ENCODE measurements at regions not wholly inside any gene's neighbourhood (a gene's known extent, or its start where the extent isn't known, plus 50 kb on each side); places are given as distances from the start of the nearest gene placed in this dataset.
A peak's percentile ranks its signal among the peaks of the same experiment; 100 is the strongest.
"Not testable (repeated sequence)": the region's sequence is repeated elsewhere in the genome, so short reads cannot be mapped to it uniquely, and the experiment has no call there.

- not testable (repeated sequence) for H3K9me2 ChIP-seq (replicated peaks; ENCODE audit: insufficient read depth, low read length); H3K4me2 ChIP-seq (ENCODE audit: low read depth, low read length, poor library complexity, severe bottlenecking)
Measured at GRCh38 chrX:144185197-144185596, 301.3 kb downstream of the UBE2NL start.

GRCh38 chrX:144188489-144188888 lies 304.6 kb downstream of the UBE2NL start:
- H3K4me3 ChIP-seq (ENCODE audit: insufficient read depth, low read length, poor library complexity, severe bottlenecking); H2AFZ ChIP-seq (ENCODE audit: low read depth, low read length, severe bottlenecking); H3K27me3 ChIP-seq (ENCODE audit: low read length); H3F3A ChIP-seq (ENCODE audit: insufficient read depth); H3K9me3 ChIP-seq (ENCODE audit: insufficient read depth, low read length); H3K27ac ChIP-seq (ENCODE audit: low read depth, low read length); H3K79me2 ChIP-seq (ENCODE audit: insufficient read depth, low read length); H3K9ac ChIP-seq (ENCODE audit: low read length); H3K9me2 ChIP-seq (replicated peaks; ENCODE audit: insufficient read depth, low read length); H4K20me1 ChIP-seq (ENCODE audit: low read depth, low read length); H3K4me2 ChIP-seq (ENCODE audit: low read depth, low read length, poor library complexity, severe bottlenecking); H3K36me3 ChIP-seq (ENCODE audit: low read length): not testable (repeated sequence)

More at GRCh38 chrX:144185197-144185596, 301.3 kb downstream of the UBE2NL start:
- not testable (repeated sequence) for H3K36me3 ChIP-seq (ENCODE audit: low read length); H3F3A ChIP-seq (ENCODE audit: insufficient read depth); H3K4me3 ChIP-seq (ENCODE audit: insufficient read depth, low read length, poor library complexity, severe bottlenecking); H3K79me2 ChIP-seq (ENCODE audit: insufficient read depth, low read length); H3K27me3 ChIP-seq (ENCODE audit: low read length); H3K9ac ChIP-seq (ENCODE audit: low read length); H3K9me3 ChIP-seq (ENCODE audit: insufficient read depth, low read length); H3K27ac ChIP-seq (ENCODE audit: low read depth, low read length); H2AFZ ChIP-seq (ENCODE audit: low read depth, low read length, severe bottlenecking); H4K20me1 ChIP-seq (ENCODE audit: low read depth, low read length)

- H4K20me1 ChIP-seq (ENCODE audit: low read depth, low read length); H3K9me2 ChIP-seq (replicated peaks; ENCODE audit: insufficient read depth, low read length); H3K79me2 ChIP-seq (ENCODE audit: insufficient read depth, low read length); H2AFZ ChIP-seq (ENCODE audit: low read depth, low read length, severe bottlenecking); H3K4me2 ChIP-seq (ENCODE audit: low read depth, low read length, poor library complexity, severe bottlenecking); H3K27me3 ChIP-seq (ENCODE audit: low read length); H3K9ac ChIP-seq (ENCODE audit: low read length); H3K4me3 ChIP-seq (ENCODE audit: insufficient read depth, low read length, poor library complexity, severe bottlenecking); H3K9me3 ChIP-seq (ENCODE audit: insufficient read depth, low read length); H3K27ac ChIP-seq (ENCODE audit: low read depth, low read length); H3K36me3 ChIP-seq (ENCODE audit: low read length); H3F3A ChIP-seq (ENCODE audit: insufficient read depth): not testable (repeated sequence)
Measured at GRCh38 chrX:144197057-144197456, 313.2 kb downstream of the UBE2NL start.

GRCh38 chrX:144202726-144203125 lies 318.9 kb downstream of the UBE2NL start:
- not testable (repeated sequence) for H3F3A ChIP-seq (ENCODE audit: insufficient read depth); H3K9ac ChIP-seq (ENCODE audit: low read length); H3K4me3 ChIP-seq (ENCODE audit: insufficient read depth, low read length, poor library complexity, severe bottlenecking); H3K27ac ChIP-seq (ENCODE audit: low read depth, low read length); H2AFZ ChIP-seq (ENCODE audit: low read depth, low read length, severe bottlenecking); H3K36me3 ChIP-seq (ENCODE audit: low read length); H3K9me3 ChIP-seq (ENCODE audit: insufficient read depth, low read length); H4K20me1 ChIP-seq (ENCODE audit: low read depth, low read length); H3K4me2 ChIP-seq (ENCODE audit: low read depth, low read length, poor library complexity, severe bottlenecking); H3K9me2 ChIP-seq (replicated peaks; ENCODE audit: insufficient read depth, low read length); H3K27me3 ChIP-seq (ENCODE audit: low read length); H3K79me2 ChIP-seq (ENCODE audit: insufficient read depth, low read length)

GRCh38 chrX:144208360-144209024 lies 324.6 kb downstream of the UBE2NL start:
- H3K9me3 ChIP-seq (ENCODE audit: insufficient read depth, low read length); H3K27ac ChIP-seq (ENCODE audit: low read depth, low read length); H3K27me3 ChIP-seq (ENCODE audit: low read length); H3K9me2 ChIP-seq (replicated peaks; ENCODE audit: insufficient read depth, low read length); H3F3A ChIP-seq (ENCODE audit: insufficient read depth); H2AFZ ChIP-seq (ENCODE audit: low read depth, low read length, severe bottlenecking); H3K36me3 ChIP-seq (ENCODE audit: low read length); H4K20me1 ChIP-seq (ENCODE audit: low read depth, low read length); H3K4me2 ChIP-seq (ENCODE audit: low read depth, low read length, poor library complexity, severe bottlenecking); H3K79me2 ChIP-seq (ENCODE audit: insufficient read depth, low read length); H3K9ac ChIP-seq (ENCODE audit: low read length); H3K4me3 ChIP-seq (ENCODE audit: insufficient read depth, low read length, poor library complexity, severe bottlenecking): not testable (repeated sequence)

- H2AFZ ChIP-seq (ENCODE audit: low read depth, low read length, severe bottlenecking): peak overlapping the region; percentile 13
- no peak for TF ChIP-seq EZH2phosphoT487 (conservative IDR thresholded peaks at IDR 0.05; ENCODE audit: low read length)
- no peak for TF ChIP-seq CTCF (IDR thresholded peaks at IDR 0.05; ENCODE audit: insufficient read depth, low read length, poor library complexity, severe bottlenecking)
- no peak overlapping the region for H3K27ac ChIP-seq (ENCODE audit: low read depth, low read length)
- no peaks in the 10 kb centered on the region for H3F3A ChIP-seq (ENCODE audit: insufficient read depth)
- no peak overlapping the region for H3K4me2 ChIP-seq (ENCODE audit: low read depth, low read length, poor library complexity, severe bottlenecking)
- H3K36me3 ChIP-seq (ENCODE audit: low read length): no peaks in the 10 kb centered on the region
- H3K9me2 ChIP-seq (replicated peaks; ENCODE audit: insufficient read depth, low read length): no peaks in the 10 kb centered on the region
- no peaks in the 10 kb centered on the region for H3K79me2 ChIP-seq (ENCODE audit: insufficient read depth, low read length)
- H4K20me1 ChIP-seq (ENCODE audit: low read depth, low read length): no peaks in the 10 kb centered on the region
- H3K27me3 ChIP-seq (ENCODE audit: low read length): no peaks in the 10 kb centered on the region
- no peak overlapping the region for H3K4me3 ChIP-seq (ENCODE audit: insufficient read depth, low read length, poor library complexity, severe bottlenecking)
- no peak overlapping the region for H3K9ac ChIP-seq (ENCODE audit: low read length)
- H3K9me3 ChIP-seq (ENCODE audit: insufficient read depth, low read length): no peaks in the 10 kb centered on the region
Measured at GRCh38 chrX:144214651-144215050, 330.8 kb downstream of the UBE2NL start.

All from SU-DHL-6 (cell line).